NB4 (cell line): ENCODE measurements at regions not wholly inside any gene's neighbourhood (a gene's known extent, or its start where the extent isn't known, plus 50 kb on each side); places are given as distances from the start of the nearest gene placed in this dataset.

Experiments used
- MYC ChIP-seq: IDR thresholded peaks from 2 replicates; pipeline ENCODE4 v1.6.1; 2011; ENCODE audit warnings: low read depth, low read length
- POLR2A ChIP-seq: IDR thresholded peaks from 2 replicates; pipeline ENCODE4 v1.6.1; 2011; ENCODE audit warnings: mild to moderate bottlenecking; ENCODE audit not compliant: insufficient read length; ENCODE audit errors: extremely low read depth
- TF ChIP-seq, protein P1 (sequence below): IDR thresholded peaks from one replicate; pipeline ENCODE4 v1.5.1; 2012; ENCODE audit warnings: low read depth, low read length
- TF ChIP-seq, protein P2 (sequence below): IDR thresholded peaks from 2 replicates; pipeline ENCODE4 v1.6.1; 2011; ENCODE audit warnings: low read depth, low read length

GRCh38 chr4:81906905-81907304, 435.2 kb upstream of the RASGEF1B start:
- TF ChIP-seq POLR2A (no peak), MYC (no peak)
- TF ChIP-seq, protein P1, sequence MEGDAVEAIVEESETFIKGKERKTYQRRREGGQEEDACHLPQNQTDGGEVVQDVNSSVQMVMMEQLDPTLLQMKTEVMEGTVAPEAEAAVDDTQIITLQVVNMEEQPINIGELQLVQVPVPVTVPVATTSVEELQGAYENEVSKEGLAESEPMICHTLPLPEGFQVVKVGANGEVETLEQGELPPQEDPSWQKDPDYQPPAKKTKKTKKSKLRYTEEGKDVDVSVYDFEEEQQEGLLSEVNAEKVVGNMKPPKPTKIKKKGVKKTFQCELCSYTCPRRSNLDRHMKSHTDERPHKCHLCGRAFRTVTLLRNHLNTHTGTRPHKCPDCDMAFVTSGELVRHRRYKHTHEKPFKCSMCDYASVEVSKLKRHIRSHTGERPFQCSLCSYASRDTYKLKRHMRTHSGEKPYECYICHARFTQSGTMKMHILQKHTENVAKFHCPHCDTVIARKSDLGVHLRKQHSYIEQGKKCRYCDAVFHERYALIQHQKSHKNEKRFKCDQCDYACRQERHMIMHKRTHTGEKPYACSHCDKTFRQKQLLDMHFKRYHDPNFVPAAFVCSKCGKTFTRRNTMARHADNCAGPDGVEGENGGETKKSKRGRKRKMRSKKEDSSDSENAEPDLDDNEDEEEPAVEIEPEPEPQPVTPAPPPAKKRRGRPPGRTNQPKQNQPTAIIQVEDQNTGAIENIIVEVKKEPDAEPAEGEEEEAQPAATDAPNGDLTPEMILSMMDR, result no peak
- TF ChIP-seq, protein P2, sequence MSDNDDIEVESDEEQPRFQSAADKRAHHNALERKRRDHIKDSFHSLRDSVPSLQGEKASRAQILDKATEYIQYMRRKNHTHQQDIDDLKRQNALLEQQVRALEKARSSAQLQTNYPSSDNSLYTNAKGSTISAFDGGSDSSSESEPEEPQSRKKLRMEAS, result no peak
